Endothelial cell of umbilical vein (primary cell): ENCODE measurements at regions not wholly inside any gene's neighbourhood (a gene's known extent, or its start where the extent isn't known, plus 50 kb on each side); places are given as distances from the start of the nearest gene placed in this dataset.

Experiments used
- BruUV-seq: library from RNA; stranded (reverse); fragments of 400-500 nt; replicated peaks from 2 replicates; lab custom pipeline; 2021; lab: Mats Ljungman, UMichigan
- CTCF ChIA-PET: fragments of 300-600, 350-600 bp; sonication (Branson Sonifier 250); formaldehyde crosslinking; loops from one replicate; lab custom pipeline; 2021; ENCODE audit warnings: antibody characterized with exemption, inconsistent platforms; lab: Charles Lee
- POLR2A ChIA-PET: fragments of 300-600, 350-600 bp; sonication (Branson Sonifier 250); formaldehyde crosslinking; loops from one replicate; lab custom pipeline; 2021; ENCODE audit warnings: antibody characterized with exemption, inconsistent platforms; lab: Charles Lee
- DNase-seq: peaks from one replicate; pipeline ENCODE4 v3.0.0-alpha.2; 2011; ENCODE audit warnings: low read depth, low spot score
- FAIRE-seq: peaks from 2 replicates; lab custom pipeline; 2011; peaks lifted over from hg19 to GRCh38; lab: Jason Lieb, UNC
- H2AFZ ChIP-seq: 2 replicates; pipeline ENCODE4 v1.6.0; 2012; ENCODE audit warnings: low read depth, low read length, control low read depth, inconsistent platforms
- H3K27ac ChIP-seq: 2 replicates; pipeline ENCODE4 v1.5.1; 2011; ENCODE audit warnings: low read depth, mild to moderate bottlenecking, control low read depth, low read length, moderate library complexity; ENCODE audit not compliant: insufficient read depth
- H3K27me3 ChIP-seq, 2 experiments: 2 replicates each; pipeline versions ENCODE4 v1.6.0 to v1.6.1; 2011; ENCODE audit warnings: low read length in 2 of 2, mixed read lengths in 1 of 2; ENCODE audit not compliant: control insufficient read depth in 2 of 2, insufficient read depth in 2 of 2
- H3K36me3 ChIP-seq, 2 experiments: 2 replicates in 1 of 2; 3 replicates in 1 of 2; pipeline ENCODE4 v1.5.1; 2011; ENCODE audit warnings: low read length in 2 of 2, mild to moderate bottlenecking in 1 of 2, moderate library complexity in 1 of 2; ENCODE audit not compliant: control insufficient read depth in 2 of 2, insufficient read depth in 2 of 2; ENCODE audit errors: extremely low read depth in 1 of 2
- H3K4me1 ChIP-seq: 3 replicates; pipeline ENCODE4 v1.5.1; 2011; ENCODE audit warnings: mild to moderate bottlenecking, low read length; ENCODE audit not compliant: control insufficient read depth, insufficient read depth; ENCODE audit errors: extremely low read depth
- H3K4me2 ChIP-seq: 2 replicates; pipeline ENCODE4 v1.6.1; 2011; ENCODE audit warnings: low read length, control low read depth, mixed read lengths; ENCODE audit not compliant: insufficient read depth
- H3K4me3 ChIP-seq, 3 experiments: fragments of 200-600 bp in 1 of 3; sonication (generic), shearing (Covaris generic) in 1 of 3; replicated peaks in 1 of 3; 2 replicates each; pipeline ENCODE4 v1.5.1; 2011 to 2016; ENCODE audit warnings: control low read depth in 3 of 3, low read length in 3 of 3, mild to moderate bottlenecking in 2 of 3, inconsistent platforms in 1 of 3, low read depth in 1 of 3, moderate library complexity in 1 of 3; ENCODE audit not compliant: insufficient read depth in 1 of 3
- H3K79me2 ChIP-seq: 2 replicates; pipeline ENCODE4 v1.6.0; 2012; ENCODE audit warnings: low read length, inconsistent platforms; ENCODE audit not compliant: control insufficient read depth, insufficient read depth
- H3K9ac ChIP-seq: replicated peaks from 2 replicates; pipeline ENCODE3; 2011; ENCODE audit warnings: low read length, control low read depth; ENCODE audit not compliant: insufficient read depth; ENCODE audit errors: extremely low read depth
- H3K9me1 ChIP-seq: replicated peaks from 3 replicates; pipeline ENCODE4 v1.6.0; 2011; ENCODE audit warnings: mild to moderate bottlenecking, low read length; ENCODE audit not compliant: control insufficient read depth, insufficient read depth; ENCODE audit errors: extremely low read depth
- H3K9me3 ChIP-seq: replicated peaks from 2 replicates; pipeline ENCODE4 v1.5.1; 2012; ENCODE audit warnings: low read length, inconsistent platforms; ENCODE audit not compliant: control insufficient read depth, insufficient read depth
- H4K20me1 ChIP-seq: replicated peaks from 2 replicates; pipeline ENCODE3; 2011; ENCODE audit warnings: mild to moderate bottlenecking, low read length; ENCODE audit not compliant: control insufficient read depth, insufficient read depth; ENCODE audit errors: extremely low read depth
- GATA2 ChIP-seq: IDR thresholded peaks from 2 replicates; pipeline ENCODE4 v1.7.0; 2011; ENCODE audit warnings: low read depth, mild to moderate bottlenecking, moderate library complexity, mixed read lengths, low read length; ENCODE audit not compliant: insufficient read length, insufficient read depth
- JUN ChIP-seq: IDR thresholded peaks from 2 replicates; pipeline ENCODE4 v1.6.1; 2011; ENCODE audit warnings: borderline replicate concordance, low read depth; ENCODE audit not compliant: insufficient read length, insufficient read depth
- MAX ChIP-seq: IDR thresholded peaks from 2 replicates; pipeline ENCODE4 v1.6.1; 2011; ENCODE audit not compliant: insufficient read depth, insufficient read length
- MYC ChIP-seq: IDR thresholded peaks from one replicate; pipeline ENCODE4 v1.6.1; 2011; ENCODE audit warnings: mild to moderate bottlenecking, low read depth, low read length
- POLR2A ChIP-seq: IDR thresholded peaks from 2 replicates; pipeline ENCODE4 v1.6.1; 2012; ENCODE audit warnings: low read depth, mild to moderate bottlenecking, control low read depth, low read length
- dilution Hi-C: fragments of 300-500 bp; cut with MboI; formaldehyde crosslinking; loops from one replicate; pipeline ENCODE4 v1.15.0; 2019; ENCODE audit warnings: low sequenced_read_pairs; ENCODE audit not compliant: extremely low pct_ligation_motif_present
- intact Hi-C: fragments of 100-400 bp; cut with micrococcal nuclease; formaldehyde crosslinking; loops from one replicate; pipeline ENCODE4 v1.10.0; 2022

- POLR2A ChIA-PET: no interaction called here
- H3K4me3 ChIP-seq: no peak overlapping the region
- TF ChIP-seq POLR2A (no peak), JUN (no peak)
- no peaks in the 10 kb centered on the region for H3K9me1 ChIP-seq
- intact Hi-C loops: no loop called here
- H3K36me3 ChIP-seq: no peaks in the 10 kb centered on the region
- H3K9me3 ChIP-seq: no peaks in the 10 kb centered on the region
- H3K79me2 ChIP-seq: no peaks in the 10 kb centered on the region
- DNase-seq (no peak), FAIRE-seq (no peak)
- dilution Hi-C loops: no loop called here
- H3K27me3 ChIP-seq: no peaks in the 10 kb centered on the region
- no peak overlapping the region for H3K27ac ChIP-seq
- H3K4me2 ChIP-seq: no peak overlapping the region
- H3K4me1 ChIP-seq: no peaks in the 10 kb centered on the region
- no peak overlapping the region for H3K9ac ChIP-seq
- no peak overlapping the region for H2AFZ ChIP-seq
- no peaks in the 10 kb centered on the region for H4K20me1 ChIP-seq
- no TSS peak for BruUV-seq
- CTCF ChIA-PET: no interaction called here
These were observed 590.7 kb upstream of the STEAP1 start for GRCh38 chr7:89563597-89563996.

- Histone ChIP-seq H3K27me3 (no peaks in the 10 kb centered on the region), H3K9ac (no peak overlapping the region), H2AFZ (no peak overlapping the region), H3K4me3 (no peak overlapping the region), H3K79me2 (no peaks in the 10 kb centered on the region), H4K20me1 (no peaks in the 10 kb centered on the region), H3K36me3 (no peaks in the 10 kb centered on the region), H3K9me3 (no peaks in the 10 kb centered on the region), H3K27ac (no peak overlapping the region), H3K9me1 (no peaks in the 10 kb centered on the region), H3K4me2 (no peak overlapping the region), H3K4me1 (no peaks in the 10 kb centered on the region)
- ChIA-PET CTCF (no interaction called here), POLR2A (no interaction called here)
- no peak for TF ChIP-seq GATA2
- TF ChIP-seq MAX: no peak
- no peak for TF ChIP-seq MYC
- no peak for FAIRE-seq
- BruUV-seq: no TSS peak
- DNase-seq: no peak
- intact Hi-C loops (no loop called here), dilution Hi-C loops (no loop called here)
These were observed 569.4 kb upstream of the STEAP1 start for GRCh38 chr7:89584896-89585295.
